HepG2 (cell line): ENCODE measurements at regions not wholly inside any gene's neighbourhood (a gene's known extent, or its start where the extent isn't known, plus 50 kb on each side); places are given as distances from the start of the nearest gene placed in this dataset.

ENCODE experiments used
- ATAC-seq: fragments of 200-7000 bp; cut with Tn5 transposase; 3 replicates; pipeline ENCODE4 v1.9.1; 2020; ENCODE audit warnings: mild to moderate bottlenecking, moderate library complexity
- BruUV-seq: library from RNA; stranded (reverse); fragments of 400-500 nt; replicated peaks from 2 replicates; lab custom pipeline; 2021; lab: Mats Ljungman, UMichigan
- CTCF ChIA-PET: fragments of 300-600 bp; formaldehyde crosslinking; extraction: SDS; loops from one replicate; lab custom pipeline; 2021; ENCODE audit warnings: low total read pairs, inconsistent platforms, low intra/inter-chr PET ratio; lab: Yijun Ruan, JAX
- POLR2A ChIA-PET: fragments of 350-600 bp; sonication (Branson Sonifier 250); formaldehyde crosslinking; loops from one replicate; lab custom pipeline; 2020; ENCODE audit warnings: antibody characterized with exemption, inconsistent platforms; lab: Yijun Ruan, JAX
- DNase-seq: peaks from one replicate; pipeline ENCODE4 v3.0.0-alpha.2; 2015; ENCODE audit warnings: low spot score
- FAIRE-seq: peaks from 3 replicates; lab custom pipeline; 2011; peaks lifted over from hg19 to GRCh38; lab: Jason Lieb, UNC
- H2AFZ ChIP-seq: one replicate; pipeline ENCODE4 v1.6.1; 2011; ENCODE audit warnings: low read length, inconsistent platforms
- H3K27ac ChIP-seq: fragments of 300-600 bp; 3 replicates; pipeline ENCODE4 v1.8.0; 2011; ENCODE audit warnings: mixed run types, mild to moderate bottlenecking, mixed read lengths, low read length, inconsistent platforms; ENCODE audit not compliant: insufficient read depth; ENCODE audit errors: extremely low read length
- H3K27me3 ChIP-seq, 2 experiments: fragments of 200-600 bp in 1 of 2; 2 replicates in 1 of 2; 3 replicates in 1 of 2; pipeline versions ENCODE4 v1.6.0 to v1.8.0; 2011; ENCODE audit warnings: low read length in 2 of 2, mild to moderate bottlenecking in 2 of 2, moderate library complexity in 2 of 2, inconsistent platforms in 1 of 2; ENCODE audit not compliant: insufficient read depth in 2 of 2, control insufficient read depth in 1 of 2
- H3K36me3 ChIP-seq, 2 experiments: fragments of 200-600 bp in 1 of 2; replicated peaks in 1 of 2; 2 replicates in 1 of 2; 3 replicates in 1 of 2; pipeline versions ENCODE4 v1.5.1 to v1.8.0; 2011; ENCODE audit warnings: low read length in 2 of 2, inconsistent platforms in 1 of 2; ENCODE audit not compliant: insufficient read depth in 2 of 2, control insufficient read depth in 1 of 2
- H3K4me1 ChIP-seq: 2 replicates; pipeline ENCODE4 v1.5.1; 2012; ENCODE audit warnings: low read length, inconsistent platforms; ENCODE audit not compliant: insufficient read depth
- H3K4me2 ChIP-seq: 2 replicates; pipeline ENCODE4 v1.6.0; 2011; ENCODE audit warnings: low read depth, low read length, inconsistent platforms
- H3K4me3 ChIP-seq, 3 experiments: fragments of 200-600 bp in 1 of 3; sonication (generic), shearing (Covaris generic) in 1 of 3; replicated peaks in 1 of 3; 2 replicates each; pipeline ENCODE4 v1.5.1; 2011 to 2016; ENCODE audit warnings: low read length in 3 of 3, inconsistent platforms in 2 of 3, low read depth in 2 of 3, mild to moderate bottlenecking in 2 of 3, control low read depth in 1 of 3, mixed read lengths in 1 of 3; ENCODE audit not compliant: insufficient read depth in 1 of 3
- H3K79me2 ChIP-seq: one replicate; pipeline ENCODE4 v1.6.1; 2011; ENCODE audit warnings: low read length, inconsistent platforms; ENCODE audit not compliant: insufficient read depth
- H3K9ac ChIP-seq: 2 replicates; pipeline ENCODE4 v1.6.0; 2011; ENCODE audit warnings: mild to moderate bottlenecking, low read depth, low read length, inconsistent platforms; ENCODE audit not compliant: insufficient read depth
- H3K9me3 ChIP-seq: 2 replicates; pipeline ENCODE4 v1.5.1; 2012; ENCODE audit warnings: mild to moderate bottlenecking, low read length
- H4K20me1 ChIP-seq: 2 replicates; pipeline ENCODE4 v1.6.0; 2011; ENCODE audit warnings: inconsistent platforms, mild to moderate bottlenecking, low read length, moderate library complexity; ENCODE audit not compliant: insufficient read depth
- CHCHD3 ChIP-seq: sonication (generic); formaldehyde crosslinking; IDR thresholded peaks from 2 replicates; pipeline ENCODE4 v1.8.0; 2022; ENCODE audit warnings: mild to moderate bottlenecking, missing genetic modification reagents, moderate library complexity
- HNF4A ChIP-seq: sonication (generic); formaldehyde crosslinking; IDR thresholded peaks from 2 replicates; pipeline ENCODE4 v1.4.0; 2020; ENCODE audit warnings: missing genetic modification reagents
- HOXA7 ChIP-seq: sonication (generic); formaldehyde crosslinking; IDR thresholded peaks from 2 replicates; pipeline ENCODE4 v1.8.1; 2022; ENCODE audit warnings: mild to moderate bottlenecking, missing genetic modification reagents, moderate library complexity
- KLF15 ChIP-seq: sonication (generic); formaldehyde crosslinking; IDR thresholded peaks from 2 replicates; pipeline ENCODE4 v1.8.1; 2023; ENCODE audit warnings: borderline replicate concordance, mild to moderate bottlenecking, inconsistent platforms, missing genetic modification reagents, mixed read lengths
- MBNL3 ChIP-seq: fragments of 250-450 bp; sonication (Bioruptor Pico); conservative IDR thresholded peaks from 2 replicates; pipeline ENCODE4 v1.8.0; 2022; ENCODE audit warnings: mild to moderate bottlenecking, inconsistent platforms
- NBN ChIP-seq: fragments of 450-650 bp; conservative IDR thresholded peaks from 2 replicates; pipeline ENCODE4 v1.6.1; 2017
- NCOR1 ChIP-seq: fragments of 200-600 bp; sonication (generic); IDR thresholded peaks from 2 replicates; pipeline ENCODE4 v1.7.0; 2017; ENCODE audit warnings: antibody characterized with exemption, low read length, borderline replicate concordance
- NR2C2 ChIP-seq: sonication (generic); formaldehyde crosslinking; IDR thresholded peaks from 2 replicates; pipeline ENCODE4 v1.4.0; 2020; ENCODE audit warnings: missing genetic modification reagents, mild to moderate bottlenecking, moderate library complexity, borderline replicate concordance
- SOX5 ChIP-seq: IDR thresholded peaks from 2 replicates; pipeline ENCODE4 v1.6.1; 2016; ENCODE audit warnings: borderline replicate concordance
- WGBS: methylation state at CpG from one replicate; pipeline ENCODE4 v1.1.6; 2017; ENCODE audit warnings: low lambda C conversion rate; 5-methylcytosine and 5-hydroxymethylcytosine counted together
- in situ Hi-C: cut with HindIII; loops from 2 replicates; pipeline ENCODE4 v1.10.0; 2017; ENCODE audit warnings: low pct_unique_long_range_greater_than_20kb; ENCODE audit not compliant: extremely low pct_ligation_motif_present
- intact Hi-C: fragments of 100-400 bp; cut with micrococcal nuclease; formaldehyde crosslinking; loops from one replicate; pipeline ENCODE4 v1.10.0; 2022; ENCODE audit not compliant: unreplicated experiment
- TF ChIP-seq, protein P1 (sequence below): sonication (generic); formaldehyde crosslinking; IDR thresholded peaks from 2 replicates; pipeline ENCODE4 v1.4.0; 2020; ENCODE audit warnings: missing genetic modification reagents
- TF ChIP-seq, protein P2 (sequence below): sonication (generic); formaldehyde crosslinking; IDR thresholded peaks from 2 replicates; pipeline ENCODE4 v1.4.0; 2020; ENCODE audit warnings: missing genetic modification reagents; ENCODE audit errors: not compliant biosample characterization
- TF ChIP-seq, protein P3 (sequence below): sonication (generic); formaldehyde crosslinking; IDR thresholded peaks from 2 replicates; pipeline ENCODE4 v1.4.0; 2020; ENCODE audit warnings: low read depth, missing genetic modification reagents

DNA sequence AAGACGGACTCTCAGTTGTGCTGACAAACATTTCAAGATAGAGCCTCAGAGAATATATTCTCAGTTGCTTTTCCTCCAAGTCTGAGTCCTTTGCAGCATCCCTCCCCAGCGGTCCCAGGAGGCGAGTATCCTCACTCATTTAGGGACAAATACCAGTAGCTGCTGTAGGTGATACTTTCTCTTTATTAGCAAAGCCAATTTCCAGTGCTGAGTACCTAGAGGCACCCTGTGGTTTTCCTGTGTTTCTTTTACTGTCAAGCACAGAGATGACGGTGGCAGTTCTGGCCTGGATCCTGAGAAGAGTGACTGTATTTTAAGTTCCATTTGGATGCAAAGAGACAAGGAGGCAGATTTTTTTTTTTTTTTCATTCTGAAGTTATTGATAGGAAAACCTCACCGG, 1058.4 kb downstream of the SORCS3 start:
- Histone ChIP-seq H3K27ac (no peak overlapping the region), H3K9me3 (no peaks in the 10 kb centered on the region; the same call in 1 of the 2 replicates), H4K20me1 (no peaks in the 10 kb centered on the region), H3K4me3 (no peak overlapping the region), H3K79me2 (no peaks in the 10 kb centered on the region), H3K27me3 (no peaks in the 10 kb centered on the region), H3K9ac (no peak overlapping the region), H3K4me1 (no peaks in the 10 kb centered on the region), H3K4me2 (no peak overlapping the region), H3K36me3 (no peaks in the 10 kb centered on the region), H2AFZ (no peak overlapping the region)
- DNase-seq = no peak
- intact Hi-C loops (no loop called here), in situ Hi-C loops (no loop called here)
- FAIRE-seq = no peak
- WGBS = 0% methylated on average over 5 of the region's 5 CpGs
- ChIA-PET CTCF (no interaction called here), POLR2A (no interaction called here)
- no peak for ATAC-seq
- TF ChIP-seq KLF15 (CRISPR knock-in tag) (no peak), HOXA7 (CRISPR knock-in tag) (no peak), CHCHD3 (CRISPR knock-in tag) (no peak), NCOR1 (no peak)
- TF ChIP-seq, protein P1, sequence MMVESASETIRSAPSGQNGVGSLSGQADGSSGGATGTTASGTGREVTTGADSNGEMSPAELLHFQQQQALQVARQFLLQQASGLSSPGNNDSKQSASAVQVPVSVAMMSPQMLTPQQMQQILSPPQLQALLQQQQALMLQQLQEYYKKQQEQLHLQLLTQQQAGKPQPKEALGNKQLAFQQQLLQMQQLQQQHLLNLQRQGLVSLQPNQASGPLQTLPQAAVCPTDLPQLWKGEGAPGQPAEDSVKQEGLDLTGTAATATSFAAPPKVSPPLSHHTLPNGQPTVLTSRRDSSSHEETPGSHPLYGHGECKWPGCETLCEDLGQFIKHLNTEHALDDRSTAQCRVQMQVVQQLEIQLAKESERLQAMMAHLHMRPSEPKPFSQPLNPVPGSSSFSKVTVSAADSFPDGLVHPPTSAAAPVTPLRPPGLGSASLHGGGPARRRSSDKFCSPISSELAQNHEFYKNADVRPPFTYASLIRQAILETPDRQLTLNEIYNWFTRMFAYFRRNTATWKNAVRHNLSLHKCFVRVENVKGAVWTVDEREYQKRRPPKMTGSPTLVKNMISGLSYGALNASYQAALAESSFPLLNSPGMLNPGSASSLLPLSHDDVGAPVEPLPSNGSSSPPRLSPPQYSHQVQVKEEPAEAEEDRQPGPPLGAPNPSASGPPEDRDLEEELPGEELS (CRISPR knock-in tag) = no peak
- no TSS peak for BruUV-seq

DNA sequence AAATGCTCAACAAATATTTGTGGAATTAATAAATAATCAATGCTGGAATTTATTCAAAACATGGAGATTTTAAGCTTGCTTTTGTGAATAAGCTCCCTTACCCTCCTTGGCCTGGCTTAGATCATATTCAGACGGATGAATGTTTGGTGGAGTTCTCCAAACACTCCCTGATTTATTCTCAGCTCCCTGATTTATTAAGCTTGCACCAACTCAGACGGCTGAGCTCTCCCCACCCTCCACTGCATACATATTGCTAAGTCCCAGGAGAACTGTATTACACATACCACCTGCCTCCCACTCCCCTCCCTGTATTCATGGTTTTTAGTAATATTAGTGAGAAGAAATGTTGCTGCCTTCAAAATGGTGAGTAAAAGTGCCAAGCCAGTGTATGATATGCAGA, 1057.5 kb downstream of the SORCS3 start:
- no peaks in the 10 kb centered on the region for H3K27me3 ChIP-seq
- H3K4me2 ChIP-seq = no peak overlapping the region
- DNase-seq (no peak), FAIRE-seq (no peak), ATAC-seq (no peak)
- no peak overlapping the region for H3K9ac ChIP-seq
- H3K79me2 ChIP-seq = no peaks in the 10 kb centered on the region
- BruUV-seq = no TSS peak
- TF ChIP-seq NR2C2 (CRISPR knock-in tag) (no peak), NBN (no peak), MBNL3 (CRISPR knock-in tag) (no peak), SOX5 (CRISPR knock-in tag) (no peak), HNF4A (CRISPR knock-in tag) (no peak)
- TF ChIP-seq, protein P2, sequence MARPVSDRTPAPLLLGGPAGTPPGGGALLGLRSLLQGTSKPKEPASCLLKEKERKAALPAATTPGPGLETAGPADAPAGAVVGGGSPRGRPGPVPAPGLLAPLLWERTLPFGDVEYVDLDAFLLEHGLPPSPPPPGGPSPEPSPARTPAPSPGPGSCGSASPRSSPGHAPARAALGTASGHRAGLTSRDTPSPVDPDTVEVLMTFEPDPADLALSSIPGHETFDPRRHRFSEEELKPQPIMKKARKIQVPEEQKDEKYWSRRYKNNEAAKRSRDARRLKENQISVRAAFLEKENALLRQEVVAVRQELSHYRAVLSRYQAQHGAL (CRISPR knock-in tag) = no peak
- TF ChIP-seq, protein P3, sequence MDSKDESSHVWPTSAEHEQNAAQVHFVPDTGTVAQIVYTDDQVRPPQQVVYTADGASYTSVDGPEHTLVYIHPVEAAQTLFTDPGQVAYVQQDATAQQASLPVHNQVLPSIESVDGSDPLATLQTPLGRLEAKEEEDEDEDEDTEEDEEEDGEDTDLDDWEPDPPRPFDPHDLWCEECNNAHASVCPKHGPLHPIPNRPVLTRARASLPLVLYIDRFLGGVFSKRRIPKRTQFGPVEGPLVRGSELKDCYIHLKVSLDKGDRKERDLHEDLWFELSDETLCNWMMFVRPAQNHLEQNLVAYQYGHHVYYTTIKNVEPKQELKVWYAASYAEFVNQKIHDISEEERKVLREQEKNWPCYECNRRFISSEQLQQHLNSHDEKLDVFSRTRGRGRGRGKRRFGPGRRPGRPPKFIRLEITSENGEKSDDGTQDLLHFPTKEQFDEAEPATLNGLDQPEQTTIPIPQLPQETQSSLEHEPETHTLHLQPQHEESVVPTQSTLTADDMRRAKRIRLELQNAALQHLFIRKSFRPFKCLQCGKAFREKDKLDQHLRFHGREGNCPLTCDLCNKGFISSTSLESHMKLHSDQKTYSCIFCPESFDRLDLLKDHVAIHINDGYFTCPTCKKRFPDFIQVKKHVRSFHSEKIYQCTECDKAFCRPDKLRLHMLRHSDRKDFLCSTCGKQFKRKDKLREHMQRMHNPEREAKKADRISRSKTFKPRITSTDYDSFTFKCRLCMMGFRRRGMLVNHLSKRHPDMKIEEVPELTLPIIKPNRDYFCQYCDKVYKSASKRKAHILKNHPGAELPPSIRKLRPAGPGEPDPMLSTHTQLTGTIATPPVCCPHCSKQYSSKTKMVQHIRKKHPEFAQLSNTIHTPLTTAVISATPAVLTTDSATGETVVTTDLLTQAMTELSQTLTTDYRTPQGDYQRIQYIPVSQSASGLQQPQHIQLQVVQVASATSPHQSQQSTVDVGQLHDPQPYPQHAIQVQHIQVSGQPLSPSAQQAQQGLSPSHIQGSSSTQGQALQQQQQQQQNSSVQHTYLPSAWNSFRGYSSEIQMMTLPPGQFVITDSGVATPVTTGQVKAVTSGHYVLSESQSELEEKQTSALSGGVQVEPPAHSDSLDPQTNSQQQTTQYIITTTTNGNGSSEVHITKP (CRISPR knock-in tag) = no peak
- ChIA-PET POLR2A (no interaction called here), CTCF (no interaction called here)
- H3K27ac ChIP-seq = no peak overlapping the region
- no peaks in the 10 kb centered on the region for H3K9me3 ChIP-seq
- H4K20me1 ChIP-seq = no peaks in the 10 kb centered on the region
- WGBS = 14% methylated on average over 2 of the region's 2 CpGs
- no peak overlapping the region for H2AFZ ChIP-seq
- H3K4me3 ChIP-seq = no peak overlapping the region
- no peaks in the 10 kb centered on the region for H3K4me1 ChIP-seq
- in situ Hi-C loops = no loop called here
- H3K36me3 ChIP-seq = no peaks in the 10 kb centered on the region
- intact Hi-C loops = no loop called here
